Astrocyte of the cerebellum (primary cell): ENCODE measurements at regions not wholly inside any gene's neighbourhood (a gene's known extent, or its start where the extent isn't known, plus 50 kb on each side); places are given as distances from the start of the nearest gene placed in this dataset.

Experiments
- DNase-seq: peaks from one replicate; pipeline ENCODE4 v3.0.0-alpha.2; 2011; ENCODE audit warnings: low read depth
- H3K4me3 ChIP-seq: 2 replicates; pipeline ENCODE4 v1.5.1; 2011; ENCODE audit warnings: mild to moderate bottlenecking, low read depth, low read length, moderate library complexity
- CTCF ChIP-seq: IDR thresholded peaks from 2 replicates; pipeline ENCODE4 v1.5.1; 2012; ENCODE audit warnings: low read length, low read depth, moderate library complexity, mild to moderate bottlenecking; ENCODE audit errors: missing control alignments
- in situ Hi-C: cut with HindIII; loops from 2 replicates; pipeline ENCODE4 v1.10.0; 2017; ENCODE audit warnings: low sequenced_read_pairs

GRCh38 chr6:62764841-62765240, 446.4 kb upstream of the FKBP1C start:
- no peak overlapping the region for H3K4me3 ChIP-seq
- no peak for TF ChIP-seq CTCF
- in situ Hi-C loops: no loop called here
- no peak for DNase-seq

GRCh38 chr6:62763125-62763912, 447.9 kb upstream of the FKBP1C start:
- no peak for TF ChIP-seq CTCF
- no peak overlapping the region for H3K4me3 ChIP-seq
- no peak for DNase-seq
- in situ Hi-C loops: no loop called here

GRCh38 chr6:62746968-62747367, 460.9 kb upstream of the KHDRBS2 start:
- no peak overlapping the region for H3K4me3 ChIP-seq
- in situ Hi-C loops: no loop called here
- TF ChIP-seq CTCF: no peak
- DNase-seq: no peak

GRCh38 chr6:62746161-62746560, 460.1 kb upstream of the KHDRBS2 start:
- TF ChIP-seq CTCF: no peak
- no peak for DNase-seq
- in situ Hi-C loops: no loop called here
- H3K4me3 ChIP-seq: no peak overlapping the region

- DNase-seq: no peak
- TF ChIP-seq CTCF: no peak
- H3K4me3 ChIP-seq: no peak overlapping the region
- in situ Hi-C loops: no loop called here
Measured at GRCh38 chr6:62740596-62740995, 454.6 kb upstream of the KHDRBS2 start.

GRCh38 chr6:62740171-62740570, 454.1 kb upstream of the KHDRBS2 start:
- TF ChIP-seq CTCF: no peak
- in situ Hi-C loops: no loop called here
- DNase-seq: no peak
- no peak overlapping the region for H3K4me3 ChIP-seq
